ENCODE measurements at regions not wholly inside any gene's neighbourhood (a gene's known extent, or its start where the extent isn't known, plus 50 kb on each side); places are given as distances from the start of the nearest gene placed in this dataset.

DNA sequence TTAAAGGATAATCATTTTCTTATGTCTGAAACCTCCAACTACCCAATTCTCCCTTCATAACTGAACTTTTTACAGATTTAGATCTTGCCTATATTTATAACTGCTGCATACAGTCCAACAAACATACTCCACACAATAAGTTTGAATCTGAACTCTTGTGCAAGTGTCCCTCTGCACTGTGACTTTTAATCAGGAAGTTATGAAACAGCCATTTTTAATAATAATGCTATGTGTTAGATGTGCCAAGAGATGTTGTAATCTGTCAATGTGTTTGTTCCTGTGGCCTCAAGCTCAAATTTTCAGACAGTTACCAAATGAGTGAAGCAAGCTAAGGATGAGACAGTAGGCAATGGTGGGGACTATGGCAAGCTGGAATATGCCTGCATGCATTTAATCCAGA lies 57.6 kb upstream of the MTAP start:
- TF ChIP-seq ZSCAN30 (CRISPR knock-in tag; IDR thresholded peaks at IDR 0.05) (no peak), FOXP1 (IDR thresholded peaks at IDR 0.05) (no peak), FOXP1 (CRISPR knock-in tag; IDR thresholded peaks at IDR 0.05) (no peak), TCF12 (IDR thresholded peaks at IDR 0.05) (no peak), TCF12 (CRISPR knock-in tag; IDR thresholded peaks at IDR 0.05) (no peak), PRMT3 (CRISPR knock-in tag; IDR thresholded peaks at IDR 0.05; ENCODE audit: borderline replicate concordance, low read depth) (no peak), JUN (CRISPR knock-in tag; IDR thresholded peaks at IDR 0.05) (no peak), ZC3H13 (CRISPR knock-in tag; IDR thresholded peaks at IDR 0.05) (no peak), POLR2AphosphoS5 (IDR thresholded peaks at IDR 0.05; ENCODE audit: low read depth, low read length) (no peak), RARG (CRISPR knock-in tag; IDR thresholded peaks at IDR 0.05; ENCODE audit: low read depth) (no peak), ZNF768 (CRISPR knock-in tag; IDR thresholded peaks at IDR 0.05) (no peak), ZFP36 (IDR thresholded peaks at IDR 0.05; ENCODE audit: borderline replicate concordance, low read depth, low read length, partially characterized antibody) (no peak)
- TF ChIP-seq, protein P1, sequence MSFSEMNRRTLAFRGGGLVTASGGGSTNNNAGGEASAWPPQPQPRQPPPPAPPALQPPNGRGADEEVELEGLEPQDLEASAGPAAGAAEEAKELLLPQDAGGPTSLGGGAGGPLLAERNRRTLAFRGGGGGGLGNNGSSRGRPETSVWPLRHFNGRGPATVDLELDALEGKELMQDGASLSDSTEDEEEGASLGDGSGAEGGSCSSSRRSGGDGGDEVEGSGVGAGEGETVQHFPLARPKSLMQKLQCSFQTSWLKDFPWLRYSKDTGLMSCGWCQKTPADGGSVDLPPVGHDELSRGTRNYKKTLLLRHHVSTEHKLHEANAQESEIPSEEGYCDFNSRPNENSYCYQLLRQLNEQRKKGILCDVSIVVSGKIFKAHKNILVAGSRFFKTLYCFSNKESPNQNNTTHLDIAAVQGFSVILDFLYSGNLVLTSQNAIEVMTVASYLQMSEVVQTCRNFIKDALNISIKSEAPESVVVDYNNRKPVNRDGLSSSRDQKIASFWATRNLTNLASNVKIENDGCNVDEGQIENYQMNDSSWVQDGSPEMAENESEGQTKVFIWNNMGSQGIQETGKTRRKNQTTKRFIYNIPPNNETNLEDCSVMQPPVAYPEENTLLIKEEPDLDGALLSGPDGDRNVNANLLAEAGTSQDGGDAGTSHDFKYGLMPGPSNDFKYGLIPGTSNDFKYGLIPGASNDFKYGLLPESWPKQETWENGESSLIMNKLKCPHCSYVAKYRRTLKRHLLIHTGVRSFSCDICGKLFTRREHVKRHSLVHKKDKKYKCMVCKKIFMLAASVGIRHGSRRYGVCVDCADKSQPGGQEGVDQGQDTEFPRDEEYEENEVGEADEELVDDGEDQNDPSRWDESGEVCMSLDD (CRISPR knock-in tag; IDR thresholded peaks at IDR 0.05; ENCODE audit: borderline replicate concordance) = no peak
- TF ChIP-seq, protein P2, sequence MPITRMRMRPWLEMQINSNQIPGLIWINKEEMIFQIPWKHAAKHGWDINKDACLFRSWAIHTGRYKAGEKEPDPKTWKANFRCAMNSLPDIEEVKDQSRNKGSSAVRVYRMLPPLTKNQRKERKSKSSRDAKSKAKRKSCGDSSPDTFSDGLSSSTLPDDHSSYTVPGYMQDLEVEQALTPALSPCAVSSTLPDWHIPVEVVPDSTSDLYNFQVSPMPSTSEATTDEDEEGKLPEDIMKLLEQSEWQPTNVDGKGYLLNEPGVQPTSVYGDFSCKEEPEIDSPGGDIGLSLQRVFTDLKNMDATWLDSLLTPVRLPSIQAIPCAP (CRISPR knock-in tag; IDR thresholded peaks at IDR 0.05; ENCODE audit: low read depth) = no peak

Data from HepG2 (cell line).